HG03060 (cell line): ENCODE measurements at regions not wholly inside any gene's neighbourhood (a gene's known extent, or its start where the extent isn't known, plus 50 kb on each side); places are given as distances from the start of the nearest gene placed in this dataset.
"Not testable (repeated sequence)": the region's sequence is repeated elsewhere in the genome, so short reads cannot be mapped to it uniquely, and the experiment has no call there.

Experiments used
- ATAC-seq: cut with Tn5 transposase; IDR thresholded peaks from one replicate; pipeline ENCODE4 v1.9.1; 2021; ENCODE audit warnings: low read depth, moderate number of reproducible peaks; ENCODE audit not compliant: unreplicated experiment

DNA sequence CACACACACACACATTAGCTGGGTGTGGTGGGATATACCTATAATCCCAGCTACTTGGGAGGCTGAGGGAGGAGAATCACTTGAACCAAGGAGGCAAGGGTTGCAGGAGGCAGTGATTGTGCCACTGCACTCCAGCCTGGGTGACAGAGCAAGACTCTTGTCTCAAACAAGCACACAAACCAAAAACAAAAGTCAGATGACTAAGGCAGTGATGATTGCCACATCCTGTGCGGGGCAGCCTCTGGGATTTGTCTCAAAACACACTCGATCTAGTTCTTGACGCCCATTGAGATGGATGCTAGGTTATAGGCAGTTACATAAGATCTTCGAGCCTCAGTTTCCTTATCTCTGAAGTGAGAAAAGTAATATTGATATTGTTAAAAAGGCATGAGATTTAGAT is 57.8 kb upstream of the NBPF8 start:
- ATAC-seq: not testable (repeated sequence)

DNA sequence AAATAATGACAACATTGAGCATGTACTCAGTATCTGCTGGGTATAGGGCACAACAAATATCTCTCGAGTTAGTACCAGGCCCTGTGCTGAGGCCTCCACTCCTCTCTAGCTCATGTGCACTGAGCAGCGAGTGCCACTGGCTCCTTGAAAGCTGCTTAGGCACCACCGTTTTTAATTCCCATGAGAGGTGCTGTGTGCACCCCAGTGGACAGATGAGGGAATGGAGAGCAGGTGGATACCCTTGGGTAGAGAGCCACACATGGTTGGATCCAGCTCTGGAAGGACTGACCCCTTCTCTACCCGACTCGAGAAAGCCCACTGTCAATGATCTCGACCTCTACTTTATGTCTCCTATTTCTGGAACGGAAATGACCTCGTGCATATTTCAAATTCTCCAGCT is 58.7 kb upstream of the NBPF8 start:
- not testable (repeated sequence) for ATAC-seq

DNA sequence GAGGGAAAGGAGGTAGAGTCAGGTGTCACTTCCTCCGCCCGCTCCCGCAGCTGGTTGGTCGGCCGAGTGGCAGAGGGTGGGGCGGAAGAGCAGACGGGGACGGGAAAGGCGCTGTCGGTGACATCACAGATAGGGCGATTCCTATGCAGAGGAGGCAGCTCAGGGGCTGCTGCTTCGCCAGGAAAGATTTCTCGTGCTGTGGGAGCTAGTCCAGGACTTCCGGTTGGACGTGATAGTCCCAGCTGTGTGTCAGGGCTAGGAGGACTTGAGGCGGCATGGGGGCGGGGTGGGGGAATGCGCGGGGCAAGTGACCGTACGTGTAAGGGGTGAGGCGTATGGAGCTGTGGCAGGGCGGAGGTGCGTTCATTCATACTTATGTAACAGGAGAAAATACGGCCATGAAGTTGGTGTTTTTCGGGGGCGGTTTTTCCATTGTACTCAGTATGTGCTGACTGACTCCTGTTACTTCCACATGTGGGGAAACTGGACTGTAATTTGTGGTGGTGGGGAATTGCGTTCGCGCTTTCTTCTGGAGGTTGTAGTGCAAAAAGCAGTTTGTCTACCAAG is 60.1 kb upstream of the NBPF8 start:
- peak; percentile 71 for ATAC-seq

DNA sequence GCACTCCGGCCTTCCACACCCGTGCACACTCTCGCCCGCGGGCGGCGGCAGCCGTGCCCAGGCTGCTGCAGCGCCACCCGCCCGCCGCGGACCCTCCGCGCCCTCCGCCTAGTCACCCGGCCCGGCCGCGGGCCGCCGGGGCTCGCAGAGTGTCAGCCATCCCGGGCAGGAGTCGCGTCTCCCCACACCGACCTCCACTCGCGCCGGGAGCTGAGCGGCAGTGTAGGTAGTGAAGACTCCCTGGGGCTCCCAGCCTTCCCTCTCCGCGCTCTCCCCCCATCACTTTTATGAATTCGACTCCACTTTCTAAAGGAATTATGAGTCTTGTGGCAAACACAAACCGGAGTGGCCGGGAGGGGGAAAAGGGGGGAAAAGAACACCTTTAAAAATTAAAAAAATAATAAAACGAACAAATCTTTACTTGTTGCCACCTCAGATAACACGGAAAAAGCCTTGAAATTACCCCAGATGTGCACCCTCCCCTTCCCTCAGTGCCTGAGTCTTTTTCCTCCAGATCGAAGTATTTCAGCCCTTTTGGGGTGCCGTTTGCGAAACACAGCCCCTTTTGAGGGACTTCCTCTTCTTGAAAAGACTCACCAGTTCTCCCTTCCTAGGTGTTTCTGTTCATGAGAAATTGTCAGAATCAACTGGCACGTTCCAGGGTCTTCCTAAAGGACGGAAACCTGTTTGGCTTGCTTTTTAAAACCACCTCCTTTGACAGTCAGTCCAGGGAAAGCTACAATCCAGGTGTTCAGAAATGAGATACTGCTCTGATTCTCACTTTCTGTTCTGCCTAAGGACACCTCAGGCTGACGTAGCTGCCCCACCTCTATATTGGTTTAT is 72.4 kb upstream of the NBPF8 start:
- not testable (repeated sequence) for ATAC-seq

DNA sequence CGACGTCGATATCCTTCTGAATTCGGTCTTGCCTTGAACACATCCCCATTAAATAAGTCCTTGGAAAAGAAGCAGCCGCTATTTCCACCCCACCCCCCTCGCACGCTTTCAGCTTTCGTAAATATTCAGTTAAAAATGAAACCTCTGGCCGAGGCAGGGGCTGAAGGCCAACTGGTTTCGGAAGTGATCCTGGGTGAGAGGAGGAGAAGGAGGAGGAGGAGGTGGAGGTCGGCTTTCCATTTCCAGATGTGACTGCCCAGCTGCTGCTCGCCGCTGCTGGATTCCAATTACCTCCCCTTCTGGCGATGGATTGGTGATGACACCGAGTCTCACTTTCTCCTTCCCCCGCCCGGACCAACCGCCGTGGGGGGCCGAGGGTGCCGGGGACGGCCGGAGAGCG is 73.1 kb upstream of the NBPF8 start:
- ATAC-seq: not testable (repeated sequence)

DNA sequence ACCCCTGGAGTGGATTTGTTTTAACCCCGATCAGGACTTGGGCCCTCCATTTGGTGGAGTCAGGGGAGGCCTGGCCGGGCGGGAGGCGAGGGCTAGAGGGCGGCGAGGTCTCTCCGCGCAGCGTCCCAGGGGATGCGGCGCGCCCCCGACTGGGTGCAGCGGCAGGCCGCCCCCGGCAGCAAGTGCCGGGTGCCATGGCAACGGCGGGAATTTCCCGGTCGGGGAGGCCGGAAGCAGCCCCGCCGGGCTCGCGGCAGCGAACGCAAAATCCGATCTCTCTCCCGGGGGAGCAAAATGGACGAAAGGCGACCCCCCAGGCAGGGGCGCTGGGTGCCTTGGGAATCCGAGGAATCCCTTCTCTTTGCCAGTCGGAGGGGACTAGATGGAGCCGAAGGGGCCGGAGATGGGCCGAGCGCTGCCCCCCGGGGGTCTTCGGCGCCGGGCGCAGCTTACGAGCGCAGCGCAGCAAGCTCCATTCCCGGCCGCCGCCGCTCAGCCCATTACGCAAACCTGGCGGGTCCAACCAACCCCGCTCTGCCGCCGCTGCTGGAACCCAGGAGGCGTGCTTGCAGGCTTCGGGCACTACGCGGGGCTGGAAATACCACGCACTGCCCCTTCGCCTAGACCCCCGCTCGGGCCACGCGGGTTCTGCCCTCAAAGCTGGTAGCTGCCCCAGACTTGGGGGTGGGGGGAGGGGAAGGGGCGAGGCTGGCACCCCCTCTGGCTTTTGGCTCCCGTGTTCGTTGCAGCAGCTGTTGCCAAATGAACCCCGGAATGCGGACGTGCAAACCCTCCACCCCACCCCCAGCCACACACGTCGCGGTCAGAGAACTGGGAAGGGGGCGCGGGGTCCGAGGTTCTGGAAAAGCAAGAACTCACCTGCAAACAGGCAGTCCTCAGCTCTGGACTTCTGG is 73.7 kb upstream of the NBPF8 start:
- ATAC-seq: not testable (repeated sequence)

DNA sequence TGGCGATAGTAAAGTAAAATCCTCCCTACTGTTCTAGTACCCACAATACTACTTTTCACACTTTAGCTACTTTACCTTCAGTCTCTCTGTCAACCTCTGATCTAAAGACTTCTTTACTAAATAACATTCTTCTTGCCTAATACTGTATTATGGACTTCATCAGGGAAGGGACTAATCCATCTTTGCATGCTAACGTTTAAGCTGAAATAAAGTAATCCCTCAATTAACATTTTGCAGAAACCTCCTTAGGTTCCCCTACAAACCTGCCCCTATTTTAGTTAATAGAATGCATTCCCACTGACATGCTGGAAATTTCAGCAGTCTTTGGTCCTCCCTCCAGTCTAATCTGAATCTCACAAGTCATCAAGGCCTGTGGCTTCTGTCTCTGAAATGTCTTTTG is 99.1 kb upstream of the NBPF8 start:
- not testable (repeated sequence) for ATAC-seq

DNA sequence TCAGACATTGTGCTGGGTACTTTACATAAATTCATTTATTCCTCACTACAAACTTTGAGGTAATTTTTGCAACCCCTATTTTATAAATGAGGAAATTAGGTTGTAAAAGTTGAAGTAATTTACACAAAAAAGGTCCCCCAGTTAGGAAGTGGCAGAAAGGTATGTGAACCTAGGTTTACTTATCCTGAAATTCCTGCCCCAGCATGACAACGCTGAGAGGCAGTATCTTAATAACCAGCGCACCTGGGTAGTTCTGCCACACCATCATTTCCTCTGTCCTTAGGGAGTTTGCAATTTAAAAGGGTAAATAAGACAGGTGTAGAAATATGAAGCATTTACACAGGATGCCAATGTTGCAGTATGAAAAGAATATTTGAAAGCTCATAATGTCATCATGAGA is 102.9 kb upstream of the NBPF8 start:
- ATAC-seq: not testable (repeated sequence)

DNA sequence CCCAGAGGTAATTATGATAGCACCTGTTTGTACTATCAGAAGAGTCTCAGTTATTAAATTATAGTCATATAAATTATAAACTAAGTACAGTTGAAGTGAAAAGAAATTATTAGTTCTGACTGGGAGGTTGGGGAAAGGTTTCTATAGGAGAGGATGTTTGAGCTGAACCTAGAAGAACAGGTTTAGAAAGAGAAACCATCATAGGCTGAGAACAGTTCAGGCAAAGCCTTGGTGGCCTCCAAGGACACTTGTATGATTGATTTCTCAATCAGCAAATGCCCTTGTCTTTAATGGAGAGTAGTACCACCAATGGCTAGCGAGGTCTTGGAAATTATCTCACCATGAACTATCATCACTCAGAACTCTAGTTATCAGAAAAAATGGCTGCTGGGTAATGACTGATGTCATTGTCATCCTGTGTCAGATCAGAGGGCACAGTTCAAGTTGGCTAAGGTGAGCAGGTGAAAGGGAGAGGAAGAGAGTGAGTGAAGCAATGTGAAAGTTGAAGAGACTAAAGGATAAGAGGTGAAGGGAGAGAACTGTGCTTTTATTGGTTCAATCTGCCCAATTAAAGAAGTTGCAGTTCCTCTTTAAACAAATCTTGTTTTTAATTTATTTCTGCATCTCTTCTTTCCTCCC is 105.8 kb upstream of the NBPF8 start:
- ATAC-seq: not testable (repeated sequence)

DNA sequence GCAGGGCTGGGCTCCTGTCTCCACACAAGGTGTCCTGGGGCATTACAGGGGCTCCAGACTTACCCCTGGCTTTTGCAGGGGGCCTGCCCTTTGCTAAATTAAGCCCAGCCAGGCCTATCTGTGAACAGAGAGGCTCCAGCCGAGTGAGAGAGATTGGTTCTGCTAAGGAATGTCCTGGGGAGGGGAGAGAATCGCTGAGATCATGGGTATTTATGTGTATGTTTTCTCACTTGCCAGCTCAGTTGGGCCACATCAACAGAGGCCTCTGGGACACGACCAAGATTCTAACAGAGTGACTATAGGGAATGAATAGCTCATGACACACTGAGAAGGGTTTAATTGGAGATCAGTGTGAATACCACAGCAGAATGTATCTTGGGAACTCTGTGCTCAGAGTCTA is 109.8 kb upstream of the NBPF8 start:
- ATAC-seq: not testable (repeated sequence)

DNA sequence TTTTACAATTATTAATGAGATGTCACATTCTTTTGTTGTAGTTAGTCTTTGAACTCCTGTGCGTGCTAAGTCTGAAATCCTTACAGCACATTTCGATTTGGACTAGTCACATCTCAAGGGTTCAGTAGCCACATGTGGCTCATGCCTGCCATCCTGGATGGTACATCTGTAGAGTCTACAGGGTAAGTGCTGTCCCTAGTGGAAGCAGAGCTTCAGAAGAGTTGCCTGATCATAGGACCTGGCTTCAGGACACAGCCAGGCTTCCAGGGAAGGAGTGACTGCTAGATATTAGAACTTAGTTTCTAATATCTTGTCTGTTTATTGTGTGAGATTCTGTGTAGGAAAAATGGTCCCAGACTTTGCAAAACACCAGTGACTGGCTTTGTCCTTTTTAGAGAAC is 110.5 kb upstream of the NBPF8 start:
- not testable (repeated sequence) for ATAC-seq

DNA sequence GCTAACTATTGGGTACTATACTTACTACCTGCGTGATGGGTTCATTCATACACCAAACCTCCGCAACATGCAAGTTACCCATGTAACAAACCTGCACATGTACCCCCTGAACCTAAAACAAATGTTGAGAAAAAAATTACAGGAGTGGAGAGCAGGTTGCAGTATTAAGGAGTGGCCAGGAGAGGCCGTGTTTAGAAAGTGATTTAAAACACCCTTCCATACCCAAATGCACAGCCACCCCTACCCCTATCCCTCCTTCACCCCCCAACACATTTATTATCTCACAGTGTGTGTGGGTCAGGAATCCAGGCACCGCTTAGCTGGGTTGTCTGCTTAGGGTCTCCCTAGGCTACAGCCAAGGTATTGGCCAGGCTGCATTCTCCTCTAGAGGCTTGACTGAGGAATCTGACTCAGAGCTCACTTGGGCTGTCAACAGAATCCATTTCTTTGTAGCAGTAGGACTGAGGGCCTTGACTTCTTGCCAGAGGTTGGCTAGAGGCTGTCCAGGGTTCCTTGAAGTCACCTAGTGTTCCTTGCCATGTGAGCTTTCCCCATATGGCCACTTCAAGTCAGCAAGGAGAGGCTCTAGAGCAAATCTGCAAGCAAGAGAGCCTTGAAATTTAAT is 115.3 kb upstream of the NBPF8 start:
- not testable (repeated sequence) for ATAC-seq

DNA sequence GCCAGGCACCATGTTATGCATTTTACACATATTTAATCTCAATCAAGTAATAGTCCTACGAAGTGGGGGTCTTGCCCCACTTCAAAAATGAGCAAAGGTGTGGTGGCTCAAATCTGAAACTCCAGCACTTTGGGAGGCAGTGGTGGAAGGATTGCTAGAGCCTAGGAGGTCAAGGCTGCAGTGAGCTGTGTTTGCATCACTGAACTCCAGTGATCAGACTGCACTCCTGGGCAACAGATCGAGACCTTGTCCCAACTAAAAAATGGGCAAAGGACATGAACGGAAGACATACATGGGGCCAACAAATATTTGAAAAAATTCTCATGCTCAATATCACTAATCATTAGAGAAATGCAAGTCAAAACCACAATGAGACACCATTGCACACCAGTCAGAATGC is 116.3 kb upstream of the NBPF8 start:
- not testable (repeated sequence) for ATAC-seq

DNA sequence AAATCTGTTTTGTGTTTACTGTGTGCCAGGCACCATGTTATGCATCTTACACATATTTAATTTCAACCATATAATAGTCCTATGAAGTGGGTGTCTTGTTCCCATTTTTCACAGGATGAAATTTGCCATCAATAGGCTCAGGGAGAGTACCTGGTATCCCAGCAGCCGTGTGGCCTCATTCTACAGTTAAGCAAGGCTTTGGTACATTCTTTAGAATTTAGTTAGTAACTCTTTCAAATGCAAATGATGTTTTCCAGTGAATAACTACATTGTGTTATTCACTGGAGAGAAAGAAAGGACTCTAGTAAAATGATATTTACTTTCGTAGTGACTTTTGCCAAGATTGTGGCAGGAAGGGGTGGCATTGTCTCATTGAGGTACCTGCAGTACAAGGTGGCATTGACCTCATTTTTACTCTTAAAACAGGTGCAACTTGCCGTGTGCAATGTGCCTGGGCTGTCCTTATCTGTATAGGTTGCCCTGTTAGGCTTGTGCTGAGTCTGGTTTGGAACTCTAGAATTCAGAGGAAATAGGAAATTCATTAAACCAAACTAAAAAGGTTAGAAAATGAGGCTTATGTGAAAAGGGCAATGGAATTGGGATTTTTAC is 117.4 kb upstream of the NBPF8 start:
- ATAC-seq: not testable (repeated sequence)

DNA sequence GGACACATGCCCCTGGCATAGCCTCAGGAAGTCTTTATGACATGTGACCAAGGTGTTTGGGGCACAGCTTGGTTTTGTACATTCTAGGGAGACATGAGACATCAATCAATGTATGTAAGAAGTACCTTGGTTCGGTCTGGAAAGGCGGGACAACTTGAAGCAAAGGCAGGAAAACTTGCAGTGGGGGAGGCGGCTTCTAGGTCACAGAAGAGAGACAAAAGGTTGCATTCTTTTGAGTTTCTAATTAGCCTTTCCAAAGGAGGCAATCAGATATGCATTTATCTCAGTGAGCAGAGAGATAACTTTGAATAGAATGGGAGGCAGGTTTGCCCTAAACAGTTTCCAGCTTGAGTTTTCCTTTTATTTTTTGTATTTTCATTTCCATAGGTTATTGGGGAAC is 113.8 kb upstream of the SEC22B start:
- ATAC-seq: not testable (repeated sequence)

DNA sequence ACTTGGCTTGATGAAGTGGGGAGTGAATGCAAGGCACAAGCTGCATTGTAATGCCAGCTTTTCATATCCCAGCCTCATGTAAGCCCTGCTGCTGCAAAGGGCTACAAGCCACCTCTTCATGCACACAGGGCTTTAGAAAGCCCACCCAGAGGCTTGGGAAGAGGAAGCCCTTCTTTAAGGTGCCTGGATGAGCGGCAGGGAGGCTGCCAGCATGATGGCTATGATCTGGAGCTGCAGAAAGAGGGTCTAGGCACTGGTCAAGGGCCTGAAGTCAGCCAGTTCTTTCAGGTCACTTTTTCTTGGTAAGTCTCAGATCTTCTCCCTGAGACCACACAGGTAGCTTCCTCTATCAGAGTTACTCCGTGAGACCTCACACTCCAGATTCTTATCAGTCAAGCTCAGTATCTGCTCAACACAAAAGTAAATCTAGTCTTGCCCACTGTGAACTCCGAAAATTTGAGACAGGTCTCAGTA is 113.3 kb upstream of the SEC22B start:
- ATAC-seq: not testable (repeated sequence)

DNA sequence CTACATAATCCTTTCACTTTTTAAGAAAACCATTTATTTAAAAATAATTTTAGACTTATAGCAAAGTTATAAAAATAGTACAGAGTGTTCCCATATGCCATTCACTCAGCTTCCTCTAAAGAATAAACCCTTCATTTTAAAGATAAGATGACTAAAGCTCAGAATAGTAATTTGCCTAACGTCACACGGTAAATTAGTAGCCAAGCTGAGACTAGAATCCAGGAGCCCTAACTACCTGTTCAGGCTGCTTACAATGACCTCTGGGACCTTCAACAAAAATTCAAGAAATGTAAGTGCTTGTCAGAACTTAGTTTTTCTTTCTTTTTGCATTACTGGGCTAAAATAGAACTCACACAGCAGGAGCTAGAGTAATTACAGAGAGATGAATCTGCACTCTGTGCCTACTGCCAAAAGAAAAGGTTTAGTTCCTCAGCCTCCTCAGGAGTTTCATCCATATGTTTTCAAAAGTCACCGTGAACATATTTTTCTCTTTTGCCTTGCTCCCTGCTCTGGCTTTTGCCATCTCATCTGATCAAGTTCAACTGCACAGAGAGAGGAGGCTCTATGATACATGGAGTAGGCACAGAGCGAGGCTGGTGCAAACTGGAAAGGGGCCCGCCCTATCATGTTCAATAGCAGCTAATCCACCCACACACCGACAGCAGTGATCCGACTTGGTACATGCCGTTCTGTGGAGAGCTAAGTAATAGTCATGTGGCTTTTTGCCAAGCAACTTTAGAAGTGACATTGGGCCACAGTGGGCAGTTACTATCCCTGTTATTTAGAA is 112.7 kb upstream of the SEC22B start:
- ATAC-seq: not testable (repeated sequence)

DNA sequence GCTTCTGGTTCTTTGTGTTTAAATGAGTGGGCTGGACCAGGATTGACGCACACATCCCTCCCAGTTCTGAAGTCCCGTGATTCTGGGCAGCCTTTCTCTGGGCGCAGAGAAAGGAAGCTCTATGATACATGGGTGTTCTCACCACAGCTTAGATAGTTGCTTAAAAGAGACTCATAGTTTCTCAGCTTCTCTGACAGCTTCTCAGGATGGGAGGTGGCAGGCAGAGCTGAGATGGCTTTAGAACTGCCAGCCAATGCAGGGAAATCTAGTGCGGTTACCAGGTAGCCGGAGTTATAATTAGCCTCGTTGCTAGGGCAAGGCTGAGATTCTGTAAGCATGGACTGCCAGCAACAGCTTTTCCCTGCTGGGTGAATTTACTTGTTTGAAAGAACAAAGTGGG is 111.8 kb upstream of the SEC22B start:
- ATAC-seq: not testable (repeated sequence)
